Liver (tissue), 3 donors: ENCODE measurements at regions not wholly inside any gene's neighbourhood (a gene's known extent, or its start where the extent isn't known, plus 50 kb on each side); places are given as distances from the start of the nearest gene placed in this dataset.

Experiments
- FOXA1 ChIP-seq: IDR thresholded peaks from 2 replicates; pipeline ENCODE4 v1.6.1; 2016; ENCODE audit warnings: antibody characterized with exemption
- GABPA ChIP-seq, 2 donors: IDR thresholded peaks in 1 of 2; conservative IDR thresholded peaks in 1 of 2; 2 replicates each; pipeline ENCODE4 v1.6.1; 2016; ENCODE audit warnings: antibody characterized with exemption in 2 of 2, mild to moderate bottlenecking in 1 of 2, moderate library complexity in 1 of 2
- JUND ChIP-seq, 2 donors: IDR thresholded peaks; 2 replicates each; pipeline ENCODE4 v1.6.1; 2016; ENCODE audit warnings: antibody characterized with exemption in 2 of 2
- RAD21 ChIP-seq, 2 donors: IDR thresholded peaks; 2 replicates each; pipeline ENCODE4 v1.6.1; 2016; ENCODE audit warnings: antibody characterized with exemption in 2 of 2, mild to moderate bottlenecking in 2 of 2
- TAF1 ChIP-seq: conservative IDR thresholded peaks from 2 replicates; pipeline ENCODE4 v1.6.1; 2016; ENCODE audit warnings: antibody characterized with exemption, mild to moderate bottlenecking
- TF ChIP-seq, protein P1 (sequence below): fragments of 150-350 bp; IDR thresholded peaks from 2 replicates; pipeline ENCODE4 v1.5.1; 2017; ENCODE audit warnings: improper control_type of control experiment, low read depth, low read length; ENCODE audit not compliant: missing input control
- TF ChIP-seq, protein P2 (sequence below): IDR thresholded peaks from 2 replicates; pipeline ENCODE4 v1.6.1; 2016; ENCODE audit warnings: antibody characterized with exemption, mild to moderate bottlenecking
- donor health status: healthy.
- donor health status: healthy.

DNA sequence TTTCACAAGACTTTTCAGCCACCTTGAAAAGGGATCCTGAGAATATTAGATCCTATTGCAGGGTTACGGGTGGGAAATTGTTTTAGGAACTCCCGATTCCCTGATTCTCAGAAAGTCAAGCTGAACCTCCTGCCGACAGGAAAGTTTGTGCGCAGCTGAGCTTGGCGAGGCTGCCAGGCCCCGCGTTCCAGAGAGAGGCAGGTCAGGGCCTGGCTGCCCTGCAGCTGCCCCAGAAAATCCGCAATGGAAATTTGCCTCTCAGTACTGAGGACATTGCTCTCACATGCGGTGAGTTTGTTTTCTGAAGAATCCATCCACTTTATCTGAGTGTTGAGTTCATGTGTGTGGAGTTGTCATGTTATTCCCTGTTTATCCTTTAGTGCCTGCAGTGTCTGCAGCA, 144.2 kb downstream of the RTP5 start:
- TF ChIP-seq, protein P1, sequence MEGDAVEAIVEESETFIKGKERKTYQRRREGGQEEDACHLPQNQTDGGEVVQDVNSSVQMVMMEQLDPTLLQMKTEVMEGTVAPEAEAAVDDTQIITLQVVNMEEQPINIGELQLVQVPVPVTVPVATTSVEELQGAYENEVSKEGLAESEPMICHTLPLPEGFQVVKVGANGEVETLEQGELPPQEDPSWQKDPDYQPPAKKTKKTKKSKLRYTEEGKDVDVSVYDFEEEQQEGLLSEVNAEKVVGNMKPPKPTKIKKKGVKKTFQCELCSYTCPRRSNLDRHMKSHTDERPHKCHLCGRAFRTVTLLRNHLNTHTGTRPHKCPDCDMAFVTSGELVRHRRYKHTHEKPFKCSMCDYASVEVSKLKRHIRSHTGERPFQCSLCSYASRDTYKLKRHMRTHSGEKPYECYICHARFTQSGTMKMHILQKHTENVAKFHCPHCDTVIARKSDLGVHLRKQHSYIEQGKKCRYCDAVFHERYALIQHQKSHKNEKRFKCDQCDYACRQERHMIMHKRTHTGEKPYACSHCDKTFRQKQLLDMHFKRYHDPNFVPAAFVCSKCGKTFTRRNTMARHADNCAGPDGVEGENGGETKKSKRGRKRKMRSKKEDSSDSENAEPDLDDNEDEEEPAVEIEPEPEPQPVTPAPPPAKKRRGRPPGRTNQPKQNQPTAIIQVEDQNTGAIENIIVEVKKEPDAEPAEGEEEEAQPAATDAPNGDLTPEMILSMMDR, result no peak
- TF ChIP-seq JUND (IDR thresholded peaks at IDR 0.05) (no peak), FOXA1 (no peak), TAF1 (no peak), RAD21 (IDR thresholded peaks at IDR 0.05) (no peak), GABPA (IDR thresholded peaks at IDR 0.05 in 1 of 2, conservative IDR thresholded peaks at IDR 0.05 in 1 of 2) (no peak)
- TF ChIP-seq, protein P2, sequence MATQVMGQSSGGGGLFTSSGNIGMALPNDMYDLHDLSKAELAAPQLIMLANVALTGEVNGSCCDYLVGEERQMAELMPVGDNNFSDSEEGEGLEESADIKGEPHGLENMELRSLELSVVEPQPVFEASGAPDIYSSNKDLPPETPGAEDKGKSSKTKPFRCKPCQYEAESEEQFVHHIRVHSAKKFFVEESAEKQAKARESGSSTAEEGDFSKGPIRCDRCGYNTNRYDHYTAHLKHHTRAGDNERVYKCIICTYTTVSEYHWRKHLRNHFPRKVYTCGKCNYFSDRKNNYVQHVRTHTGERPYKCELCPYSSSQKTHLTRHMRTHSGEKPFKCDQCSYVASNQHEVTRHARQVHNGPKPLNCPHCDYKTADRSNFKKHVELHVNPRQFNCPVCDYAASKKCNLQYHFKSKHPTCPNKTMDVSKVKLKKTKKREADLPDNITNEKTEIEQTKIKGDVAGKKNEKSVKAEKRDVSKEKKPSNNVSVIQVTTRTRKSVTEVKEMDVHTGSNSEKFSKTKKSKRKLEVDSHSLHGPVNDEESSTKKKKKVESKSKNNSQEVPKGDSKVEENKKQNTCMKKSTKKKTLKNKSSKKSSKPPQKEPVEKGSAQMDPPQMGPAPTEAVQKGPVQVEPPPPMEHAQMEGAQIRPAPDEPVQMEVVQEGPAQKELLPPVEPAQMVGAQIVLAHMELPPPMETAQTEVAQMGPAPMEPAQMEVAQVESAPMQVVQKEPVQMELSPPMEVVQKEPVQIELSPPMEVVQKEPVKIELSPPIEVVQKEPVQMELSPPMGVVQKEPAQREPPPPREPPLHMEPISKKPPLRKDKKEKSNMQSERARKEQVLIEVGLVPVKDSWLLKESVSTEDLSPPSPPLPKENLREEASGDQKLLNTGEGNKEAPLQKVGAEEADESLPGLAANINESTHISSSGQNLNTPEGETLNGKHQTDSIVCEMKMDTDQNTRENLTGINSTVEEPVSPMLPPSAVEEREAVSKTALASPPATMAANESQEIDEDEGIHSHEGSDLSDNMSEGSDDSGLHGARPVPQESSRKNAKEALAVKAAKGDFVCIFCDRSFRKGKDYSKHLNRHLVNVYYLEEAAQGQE, result no peak
